ENCODE measurements at regions not wholly inside any gene's neighbourhood (a gene's known extent, or its start where the extent isn't known, plus 50 kb on each side); places are given as distances from the start of the nearest gene placed in this dataset.
A peak's percentile ranks its signal among the peaks of the same experiment; 100 is the strongest.

DNA sequence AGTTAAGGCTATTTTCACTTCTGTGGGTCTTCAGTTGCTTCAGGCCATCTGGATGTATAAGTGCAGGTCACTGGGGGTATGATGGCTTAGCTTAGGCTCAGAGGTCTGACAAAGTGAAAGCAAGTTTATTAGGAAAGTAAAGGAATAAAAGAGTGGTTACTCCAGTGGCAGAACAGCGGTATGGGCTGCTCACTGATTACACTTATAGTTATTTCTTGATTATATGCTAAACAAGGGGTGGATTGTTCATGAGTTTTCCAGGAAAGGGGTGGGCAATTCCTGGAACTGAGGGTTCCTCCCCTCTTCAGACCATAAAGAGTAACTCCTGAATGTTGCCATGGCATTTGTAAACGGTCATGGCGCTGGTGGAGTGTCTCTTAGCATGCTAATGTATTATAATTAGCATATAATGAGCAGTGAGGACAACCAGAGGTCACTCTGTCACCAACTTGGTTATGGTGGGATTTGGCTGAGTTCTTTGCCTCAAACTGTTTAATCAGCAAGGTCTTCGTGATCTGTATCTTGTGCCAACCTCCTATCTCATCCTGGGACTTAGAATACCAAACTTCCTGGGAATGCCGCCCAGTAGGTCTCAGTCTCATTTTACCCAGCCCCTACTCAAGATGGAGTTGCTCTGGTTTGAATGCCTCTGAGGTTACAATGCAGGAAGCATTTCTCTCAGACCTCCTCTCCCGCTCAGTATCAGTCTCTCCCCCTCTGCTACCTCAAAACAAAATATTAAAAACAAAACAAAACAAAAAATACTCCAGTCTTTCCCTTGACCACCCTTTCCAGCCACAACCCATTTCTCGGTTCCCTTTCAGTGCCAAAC, 71.3 kb upstream of the SLC22A11 start:
- H3K36me3 ChIP-seq (ENCODE audit: control insufficient read depth, insufficient read depth, low read length), result no peaks in the 10 kb centered on the region
- no peak for DNase-seq
- no peaks in the 10 kb centered on the region for H3K36me3 Mint-ChIP-seq (ENCODE audit: insufficient read depth, unreplicated experiment)
- H3K4me3 ChIP-seq (ENCODE audit: low read depth, low read length), result no peak overlapping the region
- intact Hi-C loops (cut with micrococcal nuclease; ENCODE audit: unreplicated experiment), result loop anchor here (1.0 kb wide), 1 partner anchor 19 kb away; no protein-coding TSS in a partner anchor
- BruUV-seq (replicated peaks), result no TSS peak
- peaks cover 10% of the 10 kb centered on the region for H3K27me3 Mint-ChIP-seq (ENCODE audit: insufficient read depth, unreplicated experiment)
- H3K4me1 ChIP-seq, result no peaks in the 10 kb centered on the region
- ChIA-PET POLR2A (no interaction called here), CTCF (interaction anchor here (0.9 kb wide), 1 partner anchor 203 kb away, joined by 3 read pairs; no protein-coding TSS in a partner anchor)
- no peaks in the 10 kb centered on the region for H3K27me3 ChIP-seq (replicated peaks; ENCODE audit: control insufficient read depth, insufficient read depth, low read length)
- TF ChIP-seq, protein P1, sequence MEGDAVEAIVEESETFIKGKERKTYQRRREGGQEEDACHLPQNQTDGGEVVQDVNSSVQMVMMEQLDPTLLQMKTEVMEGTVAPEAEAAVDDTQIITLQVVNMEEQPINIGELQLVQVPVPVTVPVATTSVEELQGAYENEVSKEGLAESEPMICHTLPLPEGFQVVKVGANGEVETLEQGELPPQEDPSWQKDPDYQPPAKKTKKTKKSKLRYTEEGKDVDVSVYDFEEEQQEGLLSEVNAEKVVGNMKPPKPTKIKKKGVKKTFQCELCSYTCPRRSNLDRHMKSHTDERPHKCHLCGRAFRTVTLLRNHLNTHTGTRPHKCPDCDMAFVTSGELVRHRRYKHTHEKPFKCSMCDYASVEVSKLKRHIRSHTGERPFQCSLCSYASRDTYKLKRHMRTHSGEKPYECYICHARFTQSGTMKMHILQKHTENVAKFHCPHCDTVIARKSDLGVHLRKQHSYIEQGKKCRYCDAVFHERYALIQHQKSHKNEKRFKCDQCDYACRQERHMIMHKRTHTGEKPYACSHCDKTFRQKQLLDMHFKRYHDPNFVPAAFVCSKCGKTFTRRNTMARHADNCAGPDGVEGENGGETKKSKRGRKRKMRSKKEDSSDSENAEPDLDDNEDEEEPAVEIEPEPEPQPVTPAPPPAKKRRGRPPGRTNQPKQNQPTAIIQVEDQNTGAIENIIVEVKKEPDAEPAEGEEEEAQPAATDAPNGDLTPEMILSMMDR (IDR thresholded peaks at IDR 0.05; ENCODE audit: insufficient read depth in 1 of 2, low read depth in 1 of 2, low read length in 1 of 2, severe bottlenecking in 1 of 2, unreplicated experiment in 1 of 2), result no peak
- no peak overlapping the region for H3K4me3 Mint-ChIP-seq (ENCODE audit: unreplicated experiment)
- H3K9me3 Mint-ChIP-seq (ENCODE audit: unreplicated experiment), result no peaks in the 10 kb centered on the region
- no peak overlapping the region for H3K27ac Mint-ChIP-seq (ENCODE audit: unreplicated experiment)
- H3K9me3 ChIP-seq, result no peaks in the 10 kb centered on the region
- H3K4me1 Mint-ChIP-seq (ENCODE audit: low read depth, unreplicated experiment), result peaks cover 3% of the 10 kb centered on the region

DNA sequence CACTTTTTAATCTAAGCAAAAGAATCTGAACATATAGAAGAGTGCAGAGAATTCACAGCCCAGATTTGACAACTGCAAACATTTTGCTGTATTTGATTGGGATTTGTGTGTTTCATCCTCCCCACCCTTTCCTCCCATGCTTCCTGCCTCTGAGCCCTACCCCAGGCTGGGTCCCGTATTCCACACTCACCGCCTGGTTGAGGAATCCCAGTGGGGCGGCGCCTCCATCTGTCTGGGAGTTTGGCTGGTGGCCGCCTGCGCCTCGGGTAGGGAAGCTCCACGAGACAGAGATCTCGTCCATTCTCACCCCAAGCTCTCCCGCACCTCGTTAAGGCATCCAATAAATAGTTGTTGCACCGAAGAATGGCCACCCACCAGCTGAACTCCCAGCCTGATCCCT, 70.7 kb upstream of the SLC22A11 start:
- H3K4me3 ChIP-seq (ENCODE audit: low read depth, low read length), result no peak overlapping the region
- Mint-ChIP-seq H3K9me3 (ENCODE audit: unreplicated experiment) (no peaks in the 10 kb centered on the region), H3K4me3 (ENCODE audit: unreplicated experiment) (no peak overlapping the region), H3K27ac (ENCODE audit: unreplicated experiment) (no peak overlapping the region), H3K4me1 (ENCODE audit: low read depth, unreplicated experiment) (peaks cover 10% of the 10 kb centered on the region), H3K36me3 (ENCODE audit: insufficient read depth, unreplicated experiment) (peaks cover 4% of the 10 kb centered on the region), H3K27me3 (ENCODE audit: insufficient read depth, unreplicated experiment) (peaks cover 12% of the 10 kb centered on the region)
- TF ChIP-seq, protein P1 (IDR thresholded peaks at IDR 0.05; ENCODE audit: insufficient read depth in 1 of 2, low read depth in 1 of 2, low read length in 1 of 2, severe bottlenecking in 1 of 2, unreplicated experiment in 1 of 2), result no peak
- no TSS peak for BruUV-seq (replicated peaks)
- no peak for DNase-seq
- ChIA-PET CTCF (interaction anchor here (0.9 kb wide), 1 partner anchor 202 kb away, joined by 3 read pairs; no protein-coding TSS in a partner anchor), POLR2A (no interaction called here)
- H3K9me3 ChIP-seq, result no peaks in the 10 kb centered on the region
- no peaks in the 10 kb centered on the region for H3K27me3 ChIP-seq (replicated peaks; ENCODE audit: control insufficient read depth, insufficient read depth, low read length)
- H3K4me1 ChIP-seq, result peaks cover 3% of the 10 kb centered on the region; the same call in 1 of the 2 replicates
- no peaks in the 10 kb centered on the region for H3K36me3 ChIP-seq (ENCODE audit: control insufficient read depth, insufficient read depth, low read length)
- intact Hi-C loops (cut with micrococcal nuclease; ENCODE audit: unreplicated experiment), result loop anchor here (1.0 kb wide), 1 partner anchor 20 kb away; no protein-coding TSS in a partner anchor

DNA sequence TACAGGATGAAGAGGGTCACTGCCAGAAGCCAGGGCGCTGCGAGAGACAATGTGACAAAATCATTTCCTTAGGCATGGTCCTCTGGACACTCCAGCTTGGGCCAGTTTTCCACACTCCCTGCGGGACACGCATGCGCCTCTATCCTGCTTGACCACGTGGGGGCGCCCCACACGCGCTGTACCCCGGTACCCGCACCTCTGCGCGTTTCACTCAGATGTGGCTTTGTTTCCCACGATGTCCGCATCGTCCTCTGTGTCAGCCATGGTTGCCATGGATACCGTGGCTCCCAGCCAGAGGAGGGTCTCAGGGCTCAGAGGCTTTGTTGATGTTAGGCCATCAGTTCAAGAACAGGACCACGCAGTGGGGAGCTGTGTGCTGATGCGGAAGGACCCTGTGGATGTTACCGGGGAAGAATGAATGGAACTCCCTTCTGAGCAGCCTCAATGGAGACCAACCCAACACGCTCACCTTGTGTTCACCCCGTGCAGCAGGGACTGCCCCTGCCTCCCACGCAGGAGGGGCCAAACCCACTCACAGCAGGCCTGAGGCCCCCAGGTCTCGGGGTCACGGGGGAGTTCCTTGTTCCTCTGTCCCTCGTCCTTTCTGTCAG, 65.8 kb upstream of the SLC22A11 start:
- DNase-seq, result peak; percentile 67 to 80
- TF ChIP-seq, protein P1 (IDR thresholded peaks at IDR 0.05; ENCODE audit: insufficient read depth in 1 of 2, low read depth in 1 of 2, low read length in 1 of 2, severe bottlenecking in 1 of 2, unreplicated experiment in 1 of 2), result peak; percentile 91 to 93
- Mint-ChIP-seq H3K4me1 (ENCODE audit: low read depth, unreplicated experiment) (peaks cover 21% of the 10 kb centered on the region), H3K9me3 (ENCODE audit: unreplicated experiment) (no peaks in the 10 kb centered on the region), H3K36me3 (ENCODE audit: insufficient read depth, unreplicated experiment) (peaks cover 7% of the 10 kb centered on the region), H3K4me3 (ENCODE audit: unreplicated experiment) (peak overlapping the region; percentile 62), H3K27ac (ENCODE audit: unreplicated experiment) (no peak overlapping the region), H3K27me3 (ENCODE audit: insufficient read depth, unreplicated experiment) (peaks cover 29% of the 10 kb centered on the region)
- no TSS peak for BruUV-seq (replicated peaks)
- Histone ChIP-seq H3K36me3 (ENCODE audit: control insufficient read depth, insufficient read depth, low read length) (no peaks in the 10 kb centered on the region), H3K4me1 (peaks cover 12% of the 10 kb centered on the region; the same call in 1 of the 2 replicates), H3K4me3 (ENCODE audit: low read depth, low read length) (no peak overlapping the region), H3K9me3 (no peaks in the 10 kb centered on the region), H3K27me3 (replicated peaks; ENCODE audit: control insufficient read depth, insufficient read depth, low read length) (no peaks in the 10 kb centered on the region; the same call in 1 of the 2 replicates)
- intact Hi-C loops (cut with micrococcal nuclease; ENCODE audit: unreplicated experiment), result loop anchor here (1.0 kb wide), 2 partner anchors 159 to 163 kb away; no protein-coding TSS in a partner anchor
- ChIA-PET POLR2A (no interaction called here), CTCF (interaction anchor here (0.5 to 1.3 kb wide), 12 partner anchors 29 to 410 kb away, joined by 3 to 7 read pairs (median 4); no protein-coding TSS in a partner anchor)

Data from Caco-2 (cell line).